H1 (cell line): ENCODE measurements at regions not wholly inside any gene's neighbourhood (a gene's known extent, or its start where the extent isn't known, plus 50 kb on each side); places are given as distances from the start of the nearest gene placed in this dataset.

Experiments
- CTCF ChIA-PET: fragments of 300-600 bp; sonication (Branson Sonifier 250); formaldehyde crosslinking; loops from one replicate; lab custom pipeline; 2021; ENCODE audit not compliant: partially characterized antibody; lab: Charles Lee
- POLR2A ChIA-PET: fragments of 300-600 bp; sonication (Branson Sonifier 250); formaldehyde crosslinking; loops from one replicate; lab custom pipeline; 2021; ENCODE audit warnings: inconsistent platforms; ENCODE audit not compliant: partially characterized antibody; lab: Charles Lee
- DNase-seq, 2 experiments: peaks; one replicate each; pipeline versions ENCODE4 v3.0.0 to v3.0.0-alpha.2; 2010 to 2022; ENCODE audit warnings: low spot score in 2 of 2, low read depth in 1 of 2, mixed read lengths in 1 of 2
- FAIRE-seq: peaks from 2 replicates; lab custom pipeline; 2011; peaks lifted over from hg19 to GRCh38; lab: Jason Lieb, UNC
- H2AFZ ChIP-seq: 2 replicates; pipeline ENCODE4 v1.8.1; 2012; ENCODE audit warnings: low read length, inconsistent platforms
- H2AK5ac ChIP-seq: 2 replicates; pipeline ENCODE4 v1.6.1; 2013; ENCODE audit warnings: low read depth, low read length
- H2BK120ac ChIP-seq: replicated peaks from 2 replicates; pipeline ENCODE3; 2013; ENCODE audit warnings: low read depth, low read length, inconsistent platforms
- H2BK12ac ChIP-seq: 2 replicates; pipeline ENCODE4 v1.6.1; 2013; ENCODE audit warnings: low read depth, low read length
- H2BK15ac ChIP-seq: 2 replicates; pipeline ENCODE4 v1.6.1; 2013; ENCODE audit warnings: low read length
- H2BK20ac ChIP-seq: 2 replicates; pipeline ENCODE4 v1.6.1; 2013; ENCODE audit warnings: low read length
- H2BK5ac ChIP-seq: 2 replicates; pipeline ENCODE4 v1.6.1; 2013; ENCODE audit warnings: low read depth, low read length
- H3K14ac ChIP-seq: 2 replicates; pipeline ENCODE4 v1.6.1; 2013; ENCODE audit warnings: inconsistent platforms; ENCODE audit not compliant: insufficient read length
- H3K18ac ChIP-seq: 2 replicates; pipeline ENCODE4 v1.6.1; 2013; ENCODE audit warnings: low read length; ENCODE audit errors: extremely low read depth
- H3K23ac ChIP-seq: 2 replicates; pipeline ENCODE4 v1.6.1; 2013; ENCODE audit warnings: inconsistent platforms; ENCODE audit not compliant: insufficient read length
- H3K23me2 ChIP-seq: 2 replicates; pipeline ENCODE4 v1.6.1; 2013; ENCODE audit warnings: low read depth, low read length
- H3K27ac ChIP-seq: 2 replicates; pipeline ENCODE4 v1.6.1; 2011; ENCODE audit warnings: low read depth, low read length, inconsistent platforms
- H3K27me3 ChIP-seq, 4 experiments: replicated peaks in 1 of 4; 1 replicate in 1 of 4; 2 replicates in 3 of 4; pipeline versions ENCODE4 v1.6.1 to v1.8.1; 2011 to 2013; ENCODE audit warnings: low read length in 3 of 4, mild to moderate bottlenecking in 3 of 4, inconsistent platforms in 2 of 4, mixed read lengths in 2 of 4, moderate library complexity in 1 of 4; ENCODE audit not compliant: control insufficient read depth in 3 of 4, insufficient read depth in 3 of 4; ENCODE audit errors: extremely low read depth in 1 of 4
- H3K36me3 ChIP-seq, 4 experiments: 2 replicates each; pipeline versions ENCODE4 v1.6.1 to v1.8.1; 2011 to 2013; ENCODE audit warnings: mild to moderate bottlenecking in 4 of 4, low read length in 3 of 4, moderate library complexity in 2 of 4, control low read depth in 1 of 4, inconsistent platforms in 1 of 4; ENCODE audit not compliant: insufficient read depth in 4 of 4, control insufficient read depth in 2 of 4
- H3K4ac ChIP-seq: replicated peaks from 2 replicates; pipeline ENCODE3; 2013; ENCODE audit warnings: low read length, low read depth, mixed read lengths, inconsistent platforms; ENCODE audit not compliant: insufficient read length
- H3K4me1 ChIP-seq, 4 experiments: replicated peaks in 1 of 4; 1 replicate in 1 of 4; 2 replicates in 3 of 4; pipeline versions ENCODE4 v1.6.1 to v1.8.1; 2011 to 2013; ENCODE audit warnings: low read length in 3 of 4, inconsistent platforms in 2 of 4, mixed read lengths in 1 of 4; ENCODE audit not compliant: insufficient read depth in 4 of 4, control insufficient read depth in 3 of 4
- H3K4me2 ChIP-seq, 2 experiments: 2 replicates each; pipeline versions ENCODE4 v1.6.1 to v1.8.1; 2011 to 2013; ENCODE audit warnings: low read depth in 2 of 2, low read length in 2 of 2, control low read depth in 1 of 2, inconsistent platforms in 1 of 2, mild to moderate bottlenecking in 1 of 2; ENCODE audit not compliant: insufficient read depth in 1 of 2
- H3K4me3 ChIP-seq, 4 experiments: fragments of 200-600, 300-600 bp in 1 of 4; sonication (generic), shearing (Covaris generic), sonication (Bioruptor Twin) in 1 of 4; 2 replicates each; pipeline versions ENCODE4 v1.5.1 to v1.8.1; 2011 to 2016; ENCODE audit warnings: low read length in 4 of 4, low read depth in 3 of 4, control low read depth in 2 of 4, inconsistent platforms in 2 of 4, mild to moderate bottlenecking in 2 of 4, mixed read lengths in 1 of 4, moderate library complexity in 1 of 4; ENCODE audit not compliant: insufficient read depth in 2 of 4; ENCODE audit errors: extremely low read depth in 1 of 4
- H3K56ac ChIP-seq: replicated peaks from 2 replicates; pipeline ENCODE3; 2013; ENCODE audit warnings: low read depth, mild to moderate bottlenecking, mixed read lengths, low read length, inconsistent platforms; ENCODE audit not compliant: insufficient read length
- H3K79me1 ChIP-seq: 2 replicates; pipeline ENCODE4 v1.6.1; 2013; ENCODE audit warnings: low read depth, low read length, control low read depth
- H3K79me2 ChIP-seq, 2 experiments: 2 replicates each; pipeline versions ENCODE4 v1.6.1 to v1.8.1; 2012 to 2013; ENCODE audit warnings: low read length in 2 of 2, mild to moderate bottlenecking in 2 of 2, inconsistent platforms in 1 of 2; ENCODE audit not compliant: insufficient read depth in 2 of 2, control insufficient read depth in 1 of 2
- H3K9ac ChIP-seq, 4 experiments: replicated peaks in 1 of 4; 1 replicate in 1 of 4; 2 replicates in 3 of 4; pipeline versions ENCODE4 v1.6.1 to v1.8.1; 2011 to 2013; ENCODE audit warnings: low read depth in 3 of 4, low read length in 3 of 4, control low read depth in 2 of 4, mild to moderate bottlenecking in 2 of 4, moderate library complexity in 2 of 4, inconsistent platforms in 1 of 4; ENCODE audit errors: extremely low read depth in 1 of 4
- H3K9me3 ChIP-seq, 2 experiments: 2 replicates each; pipeline versions ENCODE4 v1.6.1 to v1.8.1; 2012 to 2013; ENCODE audit warnings: mild to moderate bottlenecking in 2 of 2, moderate library complexity in 2 of 2, control low read depth in 1 of 2, inconsistent platforms in 1 of 2, low read depth in 1 of 2, low read length in 1 of 2, mixed read lengths in 1 of 2; ENCODE audit not compliant: insufficient read depth in 2 of 2
- H4K20me1 ChIP-seq, 2 experiments: replicated peaks in 1 of 2; 2 replicates each; pipeline versions ENCODE3 to v1.8.1; 2011 to 2013; ENCODE audit warnings: inconsistent platforms in 2 of 2, low read length in 2 of 2, mild to moderate bottlenecking in 1 of 2; ENCODE audit not compliant: insufficient read depth in 2 of 2, control insufficient read depth in 1 of 2
- H4K5ac ChIP-seq: 2 replicates; pipeline ENCODE4 v1.6.1; 2013; ENCODE audit warnings: low read length, low read depth, mixed read lengths, inconsistent platforms; ENCODE audit not compliant: insufficient read length
- H4K8ac ChIP-seq: 2 replicates; pipeline ENCODE4 v1.8.0; 2013; ENCODE audit warnings: mild to moderate bottlenecking, moderate library complexity, low read length, inconsistent platforms; ENCODE audit not compliant: insufficient read depth; ENCODE audit errors: extremely low read depth
- H4K91ac ChIP-seq: replicated peaks from 2 replicates; pipeline ENCODE3; 2013; ENCODE audit warnings: low read length, mixed read lengths, inconsistent platforms; ENCODE audit not compliant: insufficient read length
- ATF3 ChIP-seq: IDR thresholded peaks from 2 replicates; pipeline ENCODE4 v1.6.1; 2011; ENCODE audit warnings: low read depth, mild to moderate bottlenecking, low read length; ENCODE audit not compliant: insufficient read depth
- BCL11A ChIP-seq, 2 experiments: IDR thresholded peaks; one replicate each; pipeline ENCODE4 v1.6.1; 2011; ENCODE audit warnings: low read depth in 2 of 2, low read length in 2 of 2, mild to moderate bottlenecking in 2 of 2
- CTBP2 ChIP-seq: IDR thresholded peaks from 2 replicates; pipeline ENCODE4 v1.7.0; 2011; ENCODE audit warnings: borderline replicate concordance, mild to moderate bottlenecking, moderate library complexity, mixed read lengths, low read length; ENCODE audit not compliant: insufficient read depth, insufficient read length
- EZH2 ChIP-seq: fragments of 200-600 bp; sonication (generic); IDR thresholded peaks from 2 replicates; pipeline ENCODE4 v1.7.1; 2012; ENCODE audit warnings: low read depth, mild to moderate bottlenecking, moderate library complexity, low read length, inconsistent platforms; ENCODE audit not compliant: severe bottlenecking
- NANOG ChIP-seq: IDR thresholded peaks from 2 replicates; pipeline ENCODE4 v1.6.1; 2011; ENCODE audit warnings: low read length, low read depth, mild to moderate bottlenecking, inconsistent platforms; ENCODE audit not compliant: insufficient read depth, poor library complexity, severe bottlenecking
- SIRT6 ChIP-seq: IDR thresholded peaks from one replicate; pipeline ENCODE4 v1.7.1; 2012; ENCODE audit warnings: low read length, inconsistent platforms
- SP4 ChIP-seq: IDR thresholded peaks from 2 replicates; pipeline ENCODE4 v1.6.1; 2012; ENCODE audit warnings: low read length, inconsistent platforms
- TCF12 ChIP-seq: IDR thresholded peaks from 2 replicates; pipeline ENCODE4 v1.6.1; 2011; ENCODE audit warnings: low read depth, mild to moderate bottlenecking, low read length
- WGBS, 2 experiments: shearing (Covaris generic) in 1 of 2; methylation state at CpG; one replicate each; pipeline versions ENCODE4 v1.1.6 to v1.1.7; 2013 to 2015; ENCODE audit warnings: low lambda C conversion rate in 2 of 2, mixed read lengths in 2 of 2, inconsistent platforms in 1 of 2, low coverage in 1 of 2, missing lambda C conversion rate in 1 of 2; ENCODE audit not compliant: insufficient replicate concordance in 2 of 2, insufficient coverage in 1 of 2, insufficient read length in 1 of 2; ENCODE audit errors: extremely low coverage in 1 of 2, missing lambda C conversion rate in 1 of 2; 5-methylcytosine and 5-hydroxymethylcytosine counted together

GRCh38 chr5:36406023-36406422 is 104.3 kb upstream of the RANBP3L start:
- H3K56ac ChIP-seq = no peak overlapping the region
- H3K27ac ChIP-seq = no peak overlapping the region
- no peak overlapping the region for H3K4ac ChIP-seq
- H2AFZ ChIP-seq = no peak overlapping the region
- H3K79me1 ChIP-seq = no peaks in the 10 kb centered on the region
- no peaks in the 10 kb centered on the region for H3K27me3 ChIP-seq
- no peak overlapping the region for H3K18ac ChIP-seq
- no peak overlapping the region for H2BK12ac ChIP-seq
- CTCF ChIA-PET = interaction anchor here (0.9 to 1.4 kb wide), 2 partner anchors 15 to 290 kb away, joined by 3 read pairs; no protein-coding TSS in a partner anchor
- no peak overlapping the region for H4K91ac ChIP-seq
- H4K5ac ChIP-seq = no peak overlapping the region
- no peaks in the 10 kb centered on the region; a peak in 1 of 7 replicates for H3K4me1 ChIP-seq
- H2AK5ac ChIP-seq = no peak overlapping the region
- H3K23me2 ChIP-seq = no peaks in the 10 kb centered on the region
- no peak overlapping the region for H3K23ac ChIP-seq
- no peak overlapping the region for H4K8ac ChIP-seq
- H3K36me3 ChIP-seq = no peaks in the 10 kb centered on the region
- H2BK5ac ChIP-seq = no peak overlapping the region
- no peak overlapping the region for H2BK20ac ChIP-seq
- POLR2A ChIA-PET = no interaction called here
- no peaks in the 10 kb centered on the region for H3K9me3 ChIP-seq
- no peak overlapping the region for H3K4me2 ChIP-seq
- 81% methylated on average over 1 of the region's 1 CpG; no CpG with 5 or more reads in 1 of the 2 experiments for WGBS, 2 experiments
- H3K9ac ChIP-seq = no peak overlapping the region
- no peak for FAIRE-seq
- H3K4me3 ChIP-seq = no peak overlapping the region
- H3K79me2 ChIP-seq = no peaks in the 10 kb centered on the region
- H2BK15ac ChIP-seq = no peak overlapping the region
- TF ChIP-seq BCL11A (IDR thresholded peaks at IDR 0.05; ENCODE audit: low read depth in 2 of 2, low read length in 2 of 2) = no peak
- TF ChIP-seq ATF3 = no peak
- no peak for TF ChIP-seq SP4
- no peak for TF ChIP-seq EZH2
- no peak for TF ChIP-seq TCF12
- no peak for TF ChIP-seq NANOG
- no peak for TF ChIP-seq CTBP2
- no peak for TF ChIP-seq SIRT6
- no peak overlapping the region for H2BK120ac ChIP-seq
- no peaks in the 10 kb centered on the region for H4K20me1 ChIP-seq
- DNase-seq = no peak
- H3K14ac ChIP-seq = no peak overlapping the region
